IPS DF 4.7 (cell line): ENCODE measurements at regions not wholly inside any gene's neighbourhood (a gene's known extent, or its start where the extent isn't known, plus 50 kb on each side); places are given as distances from the start of the nearest gene placed in this dataset.

ENCODE experiments used
- DNase-seq: peaks from one replicate; pipeline ENCODE4 v3.0.0-alpha.2; 2013; ENCODE audit warnings: low spot score; ENCODE audit errors: extremely low read depth

GRCh38 chr2:21253311-21254027, 129.7 kb downstream of the TDRD15 start:
- DNase-seq, result no peak

GRCh38 chr2:21254170-21254965, 130.6 kb downstream of the TDRD15 start:
- DNase-seq, result no peak

- DNase-seq, result no peak
Measured at GRCh38 chr2:21256006-21256405, 132.2 kb downstream of the TDRD15 start.

- DNase-seq, result no peak
Measured at GRCh38 chr2:21257621-21258020, 133.9 kb downstream of the TDRD15 start.

GRCh38 chr2:21258082-21258481, 134.3 kb downstream of the TDRD15 start:
- no peak for DNase-seq

GRCh38 chr2:21260311-21260710, 136.5 kb downstream of the TDRD15 start:
- no peak for DNase-seq

- DNase-seq, result no peak
Measured at GRCh38 chr2:21261591-21261990, 137.8 kb downstream of the TDRD15 start.

- DNase-seq, result no peak
Measured at GRCh38 chr2:21262426-21262940, 138.7 kb downstream of the TDRD15 start.

GRCh38 chr2:21263622-21264021, 139.9 kb downstream of the TDRD15 start:
- DNase-seq, result no peak

- no peak for DNase-seq
Measured at GRCh38 chr2:21265752-21266151, 142.0 kb downstream of the TDRD15 start.

GRCh38 chr2:21267232-21267835, 143.6 kb downstream of the TDRD15 start:
- DNase-seq, result no peak

GRCh38 chr2:21268197-21268877, 144.6 kb downstream of the TDRD15 start:
- no peak for DNase-seq

GRCh38 chr2:21268878-21269224, 145.1 kb downstream of the TDRD15 start:
- DNase-seq, result no peak

- DNase-seq, result no peak
Measured at GRCh38 chr2:21269382-21269781, 145.6 kb downstream of the TDRD15 start.

- no peak for DNase-seq
Measured at GRCh38 chr2:21270083-21270491, 146.3 kb downstream of the TDRD15 start.

GRCh38 chr2:21270708-21271122, 146.9 kb downstream of the TDRD15 start:
- DNase-seq, result no peak

GRCh38 chr2:21276163-21276562, 152.4 kb downstream of the TDRD15 start:
- no peak for DNase-seq

GRCh38 chr2:21277068-21278056, 153.6 kb downstream of the TDRD15 start:
- DNase-seq, result no peak

GRCh38 chr2:21279525-21279924, 155.8 kb downstream of the TDRD15 start:
- no peak for DNase-seq

- DNase-seq, result no peak
Measured at GRCh38 chr2:21280793-21281192, 157.0 kb downstream of the TDRD15 start.
